Endothelial cell (in vitro differentiated cells): ENCODE measurements at regions not wholly inside any gene's neighbourhood (a gene's known extent, or its start where the extent isn't known, plus 50 kb on each side); places are given as distances from the start of the nearest gene placed in this dataset.

Experiments
- DNase-seq: peaks from one replicate; pipeline ENCODE4 v3.0.0; 2021; ENCODE audit warnings: low spot score
- H3K27ac Mint-ChIP-seq: one replicate; pipeline ENCODE4 v1.8.0; 2021; ENCODE audit warnings: mixed read lengths, inconsistent platforms; ENCODE audit not compliant: unreplicated experiment
- H3K27me3 Mint-ChIP-seq: one replicate; pipeline ENCODE4 v1.8.0; 2021; ENCODE audit warnings: mild to moderate bottlenecking, moderate library complexity, mixed read lengths, inconsistent platforms; ENCODE audit not compliant: unreplicated experiment
- H3K36me3 Mint-ChIP-seq: one replicate; pipeline ENCODE4 v1.8.0; 2021; ENCODE audit warnings: mild to moderate bottlenecking, low read depth, mixed read lengths, inconsistent platforms; ENCODE audit not compliant: unreplicated experiment
- H3K4me1 Mint-ChIP-seq: one replicate; pipeline ENCODE4 v1.8.0; 2021; ENCODE audit warnings: mild to moderate bottlenecking, mixed read lengths, inconsistent platforms; ENCODE audit not compliant: unreplicated experiment
- H3K4me3 Mint-ChIP-seq: one replicate; pipeline ENCODE4 v1.8.0; 2021; ENCODE audit warnings: mild to moderate bottlenecking, mixed read lengths, inconsistent platforms; ENCODE audit not compliant: unreplicated experiment
- H3K9me3 Mint-ChIP-seq: one replicate; pipeline ENCODE4 v1.8.0; 2021; ENCODE audit warnings: mixed read lengths, inconsistent platforms; ENCODE audit not compliant: unreplicated experiment
- TF ChIP-seq, protein P1 (sequence below): fragments of 200-600 bp; sonication (generic); IDR thresholded peaks from one replicate; pipeline ENCODE4 v1.5.0; 2021; ENCODE audit warnings: antibody characterized with exemption; ENCODE audit not compliant: unreplicated experiment

DNA sequence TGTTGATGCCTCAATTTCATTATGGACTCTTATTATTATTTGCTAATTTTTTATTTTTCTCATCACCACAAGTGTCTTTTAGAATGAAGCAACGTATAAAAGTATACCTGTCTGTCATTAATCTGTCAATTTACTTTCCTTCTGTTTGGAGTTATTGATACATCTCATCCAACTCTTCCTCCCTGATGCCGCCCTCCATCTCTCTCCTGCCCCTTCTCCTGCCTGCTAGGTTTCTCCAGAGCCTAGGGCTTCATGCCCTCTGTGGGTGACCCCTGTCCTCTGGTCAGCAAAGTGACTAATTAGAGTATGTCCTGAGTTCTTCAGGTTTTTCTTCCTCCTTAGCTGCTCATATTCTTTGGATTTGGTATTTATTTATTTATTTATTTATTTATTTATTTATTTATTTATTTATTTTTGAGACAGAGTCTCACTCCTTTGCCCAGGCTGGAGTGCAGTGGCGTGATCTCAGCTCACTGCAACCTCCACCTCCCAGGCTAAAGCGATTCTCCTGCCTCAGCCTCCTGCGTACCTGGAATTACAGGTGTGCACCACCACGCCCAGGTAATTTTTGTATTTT is 162.5 kb upstream of the MYCN start:
- Mint-ChIP-seq H3K4me3 (no peak overlapping the region), H3K27me3 (peaks cover 7% of the 10 kb centered on the region), H3K27ac (no peak overlapping the region), H3K4me1 (no peaks in the 10 kb centered on the region), H3K36me3 (no peaks in the 10 kb centered on the region), H3K9me3 (no peaks in the 10 kb centered on the region)
- no peak for DNase-seq
- TF ChIP-seq, protein P1, sequence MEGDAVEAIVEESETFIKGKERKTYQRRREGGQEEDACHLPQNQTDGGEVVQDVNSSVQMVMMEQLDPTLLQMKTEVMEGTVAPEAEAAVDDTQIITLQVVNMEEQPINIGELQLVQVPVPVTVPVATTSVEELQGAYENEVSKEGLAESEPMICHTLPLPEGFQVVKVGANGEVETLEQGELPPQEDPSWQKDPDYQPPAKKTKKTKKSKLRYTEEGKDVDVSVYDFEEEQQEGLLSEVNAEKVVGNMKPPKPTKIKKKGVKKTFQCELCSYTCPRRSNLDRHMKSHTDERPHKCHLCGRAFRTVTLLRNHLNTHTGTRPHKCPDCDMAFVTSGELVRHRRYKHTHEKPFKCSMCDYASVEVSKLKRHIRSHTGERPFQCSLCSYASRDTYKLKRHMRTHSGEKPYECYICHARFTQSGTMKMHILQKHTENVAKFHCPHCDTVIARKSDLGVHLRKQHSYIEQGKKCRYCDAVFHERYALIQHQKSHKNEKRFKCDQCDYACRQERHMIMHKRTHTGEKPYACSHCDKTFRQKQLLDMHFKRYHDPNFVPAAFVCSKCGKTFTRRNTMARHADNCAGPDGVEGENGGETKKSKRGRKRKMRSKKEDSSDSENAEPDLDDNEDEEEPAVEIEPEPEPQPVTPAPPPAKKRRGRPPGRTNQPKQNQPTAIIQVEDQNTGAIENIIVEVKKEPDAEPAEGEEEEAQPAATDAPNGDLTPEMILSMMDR: no peak

DNA sequence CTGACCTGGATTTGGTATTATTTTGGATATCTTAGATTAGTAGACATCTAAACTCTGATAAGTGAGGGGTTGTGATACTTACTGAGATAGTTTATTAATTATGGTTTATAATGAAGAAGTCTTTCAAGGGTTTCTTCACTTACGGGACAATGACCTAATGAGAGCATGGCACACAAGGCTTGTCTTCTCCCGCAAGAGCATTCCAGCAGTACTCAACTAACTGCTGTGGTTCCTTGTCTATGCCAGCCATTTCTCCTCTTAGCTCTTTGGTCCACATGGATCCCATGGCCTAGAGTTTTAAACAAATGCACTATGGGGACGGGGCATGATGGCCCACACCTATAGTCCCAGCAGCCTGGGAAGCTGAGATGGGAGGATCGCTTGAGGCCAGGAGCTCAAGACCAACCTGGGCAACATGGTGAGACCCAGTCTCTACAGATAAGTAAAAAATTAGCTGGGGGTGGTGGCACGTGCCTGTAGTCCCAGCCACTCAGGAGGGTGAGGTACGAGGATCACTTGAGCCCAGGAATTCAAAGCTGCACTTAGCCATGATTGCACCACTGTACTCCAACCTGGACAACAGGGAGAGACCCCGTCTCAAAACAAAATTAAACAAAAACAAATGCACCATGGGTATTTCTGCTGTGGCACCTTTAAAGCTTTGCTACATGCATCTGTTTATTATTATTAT is 161.7 kb upstream of the MYCN start:
- DNase-seq: no peak
- peaks cover 7% of the 10 kb centered on the region for H3K27me3 Mint-ChIP-seq
- no peaks in the 10 kb centered on the region for H3K4me1 Mint-ChIP-seq
- H3K27ac Mint-ChIP-seq: no peak overlapping the region
- H3K9me3 Mint-ChIP-seq: no peaks in the 10 kb centered on the region
- TF ChIP-seq, protein P1: no peak
- no peaks in the 10 kb centered on the region for H3K36me3 Mint-ChIP-seq
- no peak overlapping the region for H3K4me3 Mint-ChIP-seq

GRCh38 chr2:15779381-15780041 is 160.8 kb upstream of the MYCN start:
- Mint-ChIP-seq H3K36me3 (no peaks in the 10 kb centered on the region), H3K27ac (peak overlapping the region; percentile 39), H3K9me3 (no peaks in the 10 kb centered on the region), H3K4me1 (no peaks in the 10 kb centered on the region), H3K27me3 (peaks cover 7% of the 10 kb centered on the region), H3K4me3 (no peak overlapping the region)
- TF ChIP-seq, protein P1: no peak
- DNase-seq: no peak

DNA sequence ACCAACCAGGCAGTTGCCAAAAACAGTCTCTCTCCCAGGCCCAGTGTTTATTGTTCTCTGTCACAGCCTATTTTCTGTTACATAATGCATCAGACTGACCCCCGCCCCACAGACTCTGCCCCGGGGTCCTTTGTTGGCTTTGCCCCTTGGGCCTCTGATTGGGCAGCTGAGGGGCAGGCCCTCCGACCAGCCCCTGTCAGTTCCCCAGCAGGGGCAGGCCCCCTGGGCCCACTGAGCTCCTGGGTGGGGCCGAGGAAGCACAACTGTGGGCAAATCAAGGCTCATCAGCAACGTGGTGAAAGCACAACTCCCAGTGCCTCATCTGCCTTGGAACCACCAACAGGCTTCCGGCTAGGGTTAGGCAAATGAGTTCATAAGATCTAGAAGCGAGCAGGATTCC is 160.1 kb upstream of the MYCN start:
- no peaks in the 10 kb centered on the region for H3K4me1 Mint-ChIP-seq
- H3K9me3 Mint-ChIP-seq: no peaks in the 10 kb centered on the region
- H3K36me3 Mint-ChIP-seq: no peaks in the 10 kb centered on the region
- no peak overlapping the region for H3K4me3 Mint-ChIP-seq
- no peak overlapping the region for H3K27ac Mint-ChIP-seq
- H3K27me3 Mint-ChIP-seq: peaks cover 7% of the 10 kb centered on the region
- TF ChIP-seq, protein P1: no peak
- DNase-seq: no peak

DNA sequence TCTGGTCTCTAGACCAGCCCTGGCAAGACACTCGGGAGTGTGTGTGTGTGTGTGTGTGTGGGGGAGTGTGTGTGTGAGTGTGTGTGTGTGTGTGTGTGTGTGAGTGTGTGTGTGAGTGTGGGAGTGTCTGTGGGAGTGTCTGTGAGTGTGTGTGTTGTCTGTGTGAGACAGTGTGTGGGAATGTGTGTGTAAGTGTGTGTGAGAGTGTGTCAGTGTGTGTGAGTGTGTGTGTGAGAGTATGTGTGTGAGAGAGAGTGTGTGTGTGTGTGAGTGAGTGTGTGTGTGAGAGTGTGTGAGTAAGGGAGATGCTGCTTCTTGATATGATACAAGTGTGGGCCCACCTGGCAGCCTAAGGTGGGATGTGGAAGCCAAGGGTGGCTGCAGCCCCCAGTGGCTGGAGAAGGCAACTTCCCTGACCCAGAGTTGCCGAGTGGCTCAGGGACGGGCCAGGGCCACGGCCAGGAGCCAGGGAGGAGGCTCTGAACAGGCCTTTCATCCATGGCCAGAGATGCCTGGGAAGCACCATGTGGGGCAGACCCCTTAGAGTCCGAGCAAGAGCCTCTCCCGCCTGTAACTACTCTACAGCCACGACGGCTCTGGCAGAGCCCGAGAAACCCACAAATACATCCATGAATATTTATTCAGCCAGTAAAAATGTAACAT is 159.3 kb upstream of the MYCN start:
- H3K27ac Mint-ChIP-seq: no peak overlapping the region
- H3K9me3 Mint-ChIP-seq: no peaks in the 10 kb centered on the region
- TF ChIP-seq, protein P1: no peak
- no peak for DNase-seq
- H3K36me3 Mint-ChIP-seq: no peaks in the 10 kb centered on the region
- no peaks in the 10 kb centered on the region for H3K4me1 Mint-ChIP-seq
- H3K4me3 Mint-ChIP-seq: no peak overlapping the region
- peaks cover 8% of the 10 kb centered on the region for H3K27me3 Mint-ChIP-seq
